Right lung (tissue), 2 donors: ENCODE measurements at regions not wholly inside any gene's neighbourhood (a gene's known extent, or its start where the extent isn't known, plus 50 kb on each side); places are given as distances from the start of the nearest gene placed in this dataset.

Source experiments
- DNase-seq, 2 donors: peaks; one replicate each; pipeline ENCODE4 v3.0.0-alpha.2; 2013

DNA sequence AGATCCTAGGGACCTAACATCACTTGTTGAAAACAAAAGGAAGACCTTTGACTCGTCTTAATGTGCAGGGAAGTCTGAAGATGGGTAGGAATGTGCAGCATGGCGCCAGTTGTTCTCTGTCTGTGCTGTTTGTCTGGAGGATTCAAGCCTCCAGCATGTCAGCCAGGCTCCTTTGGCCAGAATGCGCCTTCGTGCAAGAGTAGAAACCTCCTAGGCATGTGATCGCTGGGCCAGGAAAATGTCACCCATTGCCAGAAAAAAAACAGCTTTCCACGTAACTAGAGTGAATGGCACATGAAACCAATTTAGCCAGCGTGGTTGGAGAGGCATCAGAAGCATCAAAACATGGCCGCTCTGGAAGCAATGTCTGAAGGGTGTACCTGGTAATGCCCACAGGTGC, 132.7 kb downstream of the EDN1 start:
- no peak for DNase-seq

DNA sequence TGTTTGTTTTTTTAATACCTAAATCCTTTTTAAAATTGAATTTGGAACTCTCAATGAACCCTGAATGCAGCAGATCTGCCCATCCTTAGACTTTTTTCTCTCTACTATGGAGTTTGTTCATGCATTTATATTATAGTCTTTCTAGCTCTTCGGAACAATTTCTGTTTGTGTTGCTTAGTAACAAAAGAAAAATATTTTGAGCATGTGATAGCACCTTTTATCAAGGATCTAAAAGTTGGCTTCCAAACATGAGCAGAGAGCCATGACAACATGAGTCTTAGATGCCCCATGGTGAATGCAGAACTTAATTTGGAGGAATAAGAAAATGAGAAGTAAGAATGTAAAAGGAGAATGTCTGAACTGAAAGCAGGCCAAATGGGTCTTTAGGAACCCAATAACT, 133.7 kb downstream of the EDN1 start:
- DNase-seq, result no peak

DNA sequence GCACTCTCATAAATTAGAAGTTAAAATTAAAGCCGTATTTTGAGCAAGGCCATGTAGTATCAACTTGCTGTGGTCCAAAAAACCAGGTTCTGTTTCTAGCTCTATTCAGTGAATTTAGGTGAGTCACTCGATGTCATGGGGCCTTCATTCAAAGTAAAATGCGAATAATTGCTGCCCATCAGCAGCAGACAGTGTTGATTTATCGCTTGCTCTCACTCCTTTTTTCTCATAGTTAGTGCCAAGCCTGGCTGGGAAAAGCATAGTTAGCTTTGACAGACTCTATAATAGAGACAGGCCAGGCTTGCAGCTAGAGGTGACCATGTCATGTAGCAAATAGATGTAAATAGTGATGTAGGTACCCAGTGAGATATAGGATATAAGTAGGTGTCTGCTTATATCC, 136.0 kb downstream of the EDN1 start:
- DNase-seq, result no peak

DNA sequence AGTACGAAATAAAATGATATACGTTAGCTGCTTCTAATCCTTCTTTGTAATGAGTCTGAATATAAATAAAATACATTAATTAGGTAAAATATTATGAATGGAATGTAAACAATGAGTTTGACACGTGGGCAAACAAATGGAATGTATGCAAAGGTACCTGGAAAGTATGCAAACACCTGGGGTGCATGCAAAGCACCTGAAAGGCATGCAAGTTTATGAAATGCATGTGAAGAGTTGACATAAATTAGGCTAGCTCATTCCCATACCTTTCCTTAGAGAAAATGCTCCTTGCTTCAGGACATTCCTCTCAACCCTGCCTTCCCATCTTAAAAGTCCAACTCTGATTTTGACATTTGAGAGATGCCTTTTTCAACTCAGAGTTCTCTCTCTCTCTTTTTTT, 140.9 kb downstream of the EDN1 start:
- DNase-seq, result no peak

DNA sequence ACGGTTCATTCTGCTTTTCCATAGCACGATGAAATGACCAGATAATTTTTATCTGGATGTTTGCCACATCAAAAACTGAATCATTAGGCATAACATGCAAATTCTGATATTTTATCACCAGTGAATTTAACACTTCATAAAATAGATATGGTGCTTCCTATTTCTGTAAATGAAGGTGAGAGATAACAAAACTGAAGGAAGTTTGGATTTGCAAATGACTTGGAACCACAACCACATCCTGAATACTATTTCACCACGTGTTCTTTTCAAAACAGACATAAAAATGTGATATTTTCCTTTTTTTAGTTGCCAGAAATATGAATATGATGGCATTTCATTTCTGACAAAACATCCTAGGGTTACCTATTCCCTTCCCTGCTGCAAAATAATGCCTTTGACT, 146.1 kb downstream of the EDN1 start:
- DNase-seq, result no peak

DNA sequence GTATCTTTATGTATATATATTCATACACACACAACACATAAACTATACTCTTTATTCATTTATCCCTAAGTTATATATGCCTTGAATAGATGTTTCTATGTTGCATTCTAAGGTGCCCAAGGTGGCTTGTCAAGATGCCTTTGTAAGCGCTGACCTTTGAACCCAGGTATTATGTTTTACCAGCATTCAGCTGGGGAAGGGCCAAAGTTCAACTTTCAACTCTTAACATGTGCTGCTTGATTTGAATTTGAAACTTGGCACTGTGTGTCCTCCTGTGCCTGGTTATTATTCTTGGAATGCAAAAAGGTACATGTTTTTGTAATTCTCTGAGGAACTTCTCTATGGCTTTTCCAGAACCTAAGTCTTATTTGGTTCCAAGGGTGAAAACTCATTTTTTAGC, 146.5 kb downstream of the EDN1 start:
- no peak for DNase-seq

DNA sequence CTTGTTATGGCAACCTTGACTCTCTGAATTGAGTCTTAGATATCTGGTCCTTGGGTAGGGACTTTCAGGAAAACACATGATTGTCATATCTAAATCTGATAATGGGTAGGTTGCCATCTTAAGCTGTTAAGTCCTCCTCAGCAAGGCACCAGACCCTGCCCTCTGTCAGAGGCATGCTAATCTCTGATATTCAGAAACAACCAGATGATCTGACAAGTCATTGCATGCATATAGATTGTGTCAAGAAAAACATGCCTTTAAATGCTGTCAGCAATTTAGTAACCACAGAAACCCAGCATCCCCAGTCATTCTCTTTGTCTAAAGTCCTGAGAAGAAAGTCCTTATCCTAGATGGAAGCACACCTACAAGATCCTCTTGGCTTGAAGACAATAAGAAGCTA, 149.1 kb downstream of the EDN1 start:
- DNase-seq, result no peak

DNA sequence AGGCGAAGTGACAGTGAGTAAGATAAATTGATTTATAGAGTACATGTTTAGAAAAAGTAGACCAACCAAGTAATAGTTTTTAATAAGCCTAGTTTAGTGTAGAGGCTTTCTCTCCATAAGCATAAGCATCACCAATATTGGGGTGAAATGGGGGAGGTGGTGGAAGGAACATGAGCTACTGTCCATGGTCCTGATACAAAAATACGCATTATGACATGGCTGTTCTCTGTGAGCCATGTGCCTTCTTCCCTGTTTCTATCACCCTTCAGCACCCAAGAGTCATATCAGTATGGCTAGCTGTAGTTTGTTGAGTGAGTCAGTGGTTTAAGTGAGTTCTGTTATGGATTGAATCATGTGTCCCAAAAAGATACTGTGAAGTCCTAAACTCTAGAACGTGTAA, 150.8 kb downstream of the EDN1 start:
- DNase-seq, result no peak

DNA sequence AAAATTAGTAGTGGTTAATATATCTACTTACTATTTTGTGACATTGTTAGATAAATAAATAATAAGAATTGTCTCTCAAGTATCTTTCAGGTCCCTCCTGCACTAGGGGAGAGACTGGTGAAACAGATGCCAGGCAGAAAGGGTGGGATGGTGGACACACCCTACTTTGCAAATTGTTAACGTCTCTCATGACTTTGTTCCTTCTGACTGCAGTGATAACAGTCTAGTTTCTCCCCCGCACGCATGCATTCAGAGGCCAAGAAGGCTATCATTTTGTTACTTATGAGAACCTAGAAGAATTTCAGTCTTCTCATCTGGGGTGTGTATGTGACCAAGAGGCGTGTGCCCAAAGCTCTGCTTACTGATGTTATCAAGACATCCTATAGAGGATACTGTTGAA, 152.3 kb downstream of the EDN1 start:
- no peak for DNase-seq

DNA sequence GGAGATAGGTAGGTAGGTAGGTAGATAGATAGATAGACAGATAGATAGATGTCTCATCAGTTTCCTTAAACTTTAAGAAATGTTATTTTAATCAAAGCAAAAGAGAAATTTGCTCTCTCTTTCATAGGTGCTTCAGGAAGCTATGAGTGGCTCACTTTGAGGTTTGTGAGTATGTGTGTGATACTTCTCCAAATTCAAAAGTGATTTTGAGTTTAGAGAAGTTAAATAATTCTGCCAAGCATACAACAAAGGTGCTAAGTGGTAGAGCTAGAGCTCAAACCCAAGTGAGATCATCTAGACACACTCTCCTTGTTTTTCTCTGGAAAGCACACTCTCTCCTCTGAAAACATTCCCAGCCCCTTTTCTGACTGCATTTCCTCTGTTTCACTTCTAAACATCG, 156.2 kb downstream of the EDN1 start:
- DNase-seq, result no peak

DNA sequence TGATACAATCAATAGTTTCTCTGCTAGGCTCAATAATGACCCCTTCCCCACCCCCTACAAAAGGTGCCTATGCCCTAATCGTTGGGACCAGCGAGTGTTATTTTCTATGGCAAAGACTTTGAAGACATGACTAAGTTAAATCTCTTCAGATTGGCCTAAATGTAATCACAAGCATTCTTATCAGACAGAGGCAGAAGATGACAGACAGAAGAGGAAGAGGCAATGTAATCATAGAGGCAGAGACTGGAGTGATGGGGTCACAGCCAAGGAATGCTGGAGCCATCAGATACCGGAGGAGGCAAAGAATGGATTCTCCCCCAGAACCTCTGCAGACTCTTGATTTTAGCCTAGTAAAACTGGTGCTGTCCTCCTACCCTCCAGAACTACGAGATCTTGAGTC, 159.3 kb downstream of the EDN1 start:
- DNase-seq, result no peak

DNA sequence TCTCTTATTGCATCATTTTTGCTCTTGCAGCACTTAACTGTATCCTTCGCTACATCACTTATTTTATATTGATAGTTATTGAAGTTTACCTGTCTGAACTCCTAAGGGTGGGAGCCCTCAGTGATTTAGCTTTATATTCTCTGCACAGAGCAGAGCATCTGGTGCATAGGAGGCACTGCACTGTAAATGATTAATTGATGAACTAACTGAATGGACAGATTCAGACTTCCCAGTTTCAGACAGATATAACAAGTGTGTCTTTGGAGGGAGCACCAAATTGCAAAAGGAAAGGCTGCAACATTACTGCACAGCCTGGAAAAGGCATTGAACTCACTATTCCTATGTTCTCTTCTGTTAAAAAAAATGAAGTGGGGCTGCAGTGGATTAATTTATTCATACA, 160.3 kb downstream of the EDN1 start:
- no peak for DNase-seq

DNA sequence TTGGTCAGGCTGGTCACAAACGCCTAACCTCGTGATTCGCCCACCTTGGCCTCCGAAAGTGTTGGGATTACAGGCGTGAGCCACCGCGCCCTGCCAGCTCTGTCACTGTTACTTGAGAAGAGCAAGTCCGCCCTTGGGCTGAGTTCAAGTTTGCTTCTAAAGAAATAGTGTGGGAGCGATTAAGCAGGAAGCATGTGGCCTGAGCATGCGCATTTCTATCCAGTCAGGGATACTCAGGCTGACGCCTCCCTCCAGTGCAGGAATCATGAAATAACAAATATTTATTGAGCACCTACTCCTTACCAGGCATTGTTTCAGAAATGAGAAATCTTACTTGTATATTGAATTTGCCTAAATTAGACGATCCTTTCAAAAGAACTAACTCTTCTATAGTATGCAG, 166.2 kb downstream of the EDN1 start:
- DNase-seq, result no peak

DNA sequence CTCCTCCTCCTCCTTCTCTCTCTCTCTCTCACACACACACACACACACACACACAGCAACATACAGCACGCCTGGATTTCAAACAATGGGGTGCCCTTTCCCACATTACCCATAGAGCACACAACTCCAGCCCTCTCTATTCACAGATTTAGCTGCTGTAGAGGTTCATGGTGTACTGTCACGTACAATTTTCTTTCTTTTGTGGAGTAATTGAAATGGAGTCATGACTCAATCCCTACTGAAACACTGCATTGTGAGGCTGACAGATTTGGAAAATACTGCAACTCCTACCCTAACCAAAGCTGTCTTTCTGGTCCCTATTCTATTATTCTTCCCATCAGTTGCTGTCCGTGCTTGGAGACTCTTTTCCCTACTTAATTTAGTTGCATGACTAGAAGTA, 166.9 kb downstream of the EDN1 start:
- DNase-seq, result no peak

DNA sequence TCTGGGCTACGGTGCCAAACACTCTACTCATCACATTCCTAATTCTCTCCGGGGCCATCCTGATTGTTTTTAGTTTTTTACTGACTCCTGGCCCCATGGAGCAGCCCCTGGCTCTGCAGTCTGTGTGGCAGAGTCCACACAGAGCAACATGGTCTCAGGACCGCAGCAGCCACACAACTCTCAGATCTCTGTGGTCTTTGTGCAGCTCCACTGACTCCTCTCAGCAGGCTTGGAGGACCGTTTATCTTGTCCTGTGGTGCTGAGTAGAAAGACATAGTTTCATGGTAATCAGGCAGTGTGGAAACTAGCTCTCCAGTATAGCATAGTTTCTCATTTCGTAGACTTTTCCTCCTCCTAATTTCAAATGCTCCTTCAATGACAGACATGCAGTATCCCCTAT, 168.4 kb downstream of the EDN1 start:
- no peak for DNase-seq

DNA sequence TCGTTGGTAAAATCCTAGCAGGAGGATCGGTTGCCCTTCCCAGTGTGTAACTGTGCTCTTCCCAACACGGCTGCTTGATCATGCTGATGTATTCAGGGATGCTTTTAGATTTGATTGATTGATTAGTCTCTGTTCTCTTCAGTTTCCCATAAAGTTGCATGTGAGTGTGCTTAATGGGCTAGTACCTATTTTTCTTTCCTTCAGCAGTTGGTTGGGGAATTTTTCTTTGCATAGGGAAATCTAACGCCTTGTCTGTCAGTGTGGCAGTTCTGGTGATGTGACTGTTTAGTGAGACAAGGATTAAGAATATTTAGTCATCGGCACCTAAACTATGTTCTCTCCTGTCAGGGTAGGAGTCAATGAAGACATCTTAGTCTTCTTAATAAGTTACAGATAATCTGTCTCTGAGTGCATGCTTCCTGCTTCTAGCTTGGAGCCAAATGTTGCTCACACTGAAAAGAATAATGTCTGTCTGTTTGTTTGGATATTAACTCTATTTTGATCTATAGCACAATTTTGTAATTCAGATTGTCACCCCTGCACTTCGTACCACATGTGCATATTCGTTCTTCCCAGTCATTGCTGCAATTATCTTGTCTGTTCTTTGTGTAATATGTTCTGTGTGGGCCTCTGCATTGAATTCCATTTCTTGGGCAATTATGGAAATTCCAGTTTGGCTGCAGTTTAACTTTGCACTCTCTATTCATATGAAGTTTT, 169.9 kb downstream of the EDN1 start:
- DNase-seq, result no peak

DNA sequence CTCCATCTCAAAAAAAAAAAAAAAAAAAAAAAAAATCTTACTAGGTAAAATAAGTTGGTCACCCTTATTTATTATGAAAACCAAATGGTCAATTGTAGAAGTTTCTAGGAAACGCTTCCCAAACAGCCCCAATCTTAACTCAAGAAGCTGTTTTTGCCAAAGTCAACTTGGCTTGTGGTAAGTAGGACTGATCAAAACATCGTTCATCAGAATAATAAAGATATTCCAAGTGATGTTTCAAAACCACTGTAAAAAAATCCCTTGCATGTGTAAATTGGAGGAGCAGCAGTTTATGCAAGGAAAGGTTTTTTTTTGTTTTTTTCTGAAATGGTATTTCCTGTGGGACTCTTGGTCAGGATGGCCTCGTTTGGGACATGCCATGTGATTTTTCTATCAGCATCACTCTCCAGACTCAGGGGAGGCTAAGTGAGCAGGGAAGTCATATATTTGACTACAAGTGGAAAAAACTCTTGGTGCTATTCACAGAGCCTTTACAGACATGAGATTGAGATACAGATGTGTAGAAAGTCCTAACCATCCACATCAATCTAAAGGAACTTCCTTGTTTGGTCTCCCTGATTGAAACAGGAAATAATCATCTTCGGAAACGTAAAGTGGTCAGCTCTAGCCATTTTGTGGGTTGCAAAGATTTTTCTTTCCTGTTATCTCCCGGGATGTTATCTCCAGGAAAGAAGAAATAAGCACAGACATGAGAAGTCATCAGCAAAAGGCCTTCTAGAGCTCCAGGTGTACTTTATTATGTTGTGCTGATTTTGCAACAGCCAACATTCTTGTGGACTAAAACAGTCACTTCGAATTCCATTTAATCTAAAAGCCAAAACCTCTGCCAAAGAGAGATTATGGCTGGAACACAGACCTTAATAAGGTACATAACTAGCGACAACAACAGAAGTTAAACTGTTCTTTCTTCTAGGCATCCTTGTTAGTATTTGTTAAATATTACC, 177.8 kb downstream of the EDN1 start:
- DNase-seq, result no peak

DNA sequence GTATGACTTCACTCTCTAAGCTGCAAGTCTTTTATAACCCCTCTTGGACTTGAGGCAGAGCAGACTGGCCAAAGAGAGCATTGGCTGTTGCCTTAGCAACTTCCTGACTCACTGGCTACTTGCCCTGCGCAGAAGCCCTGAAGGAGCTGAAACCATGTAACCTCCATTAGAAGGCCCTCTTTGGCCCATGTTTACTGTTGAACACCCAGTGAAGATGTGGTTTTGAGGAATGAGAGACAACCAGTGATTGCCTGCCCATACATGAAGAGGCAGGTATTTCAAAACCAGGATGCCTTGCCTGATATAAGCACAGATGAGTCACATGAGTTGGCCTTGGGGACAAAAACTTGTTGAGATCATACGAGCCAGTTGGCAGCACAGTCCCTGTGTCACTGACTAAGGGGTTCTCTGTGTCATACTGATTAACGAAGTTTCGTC, 182.5 kb downstream of the EDN1 start:
- no peak for DNase-seq

DNA sequence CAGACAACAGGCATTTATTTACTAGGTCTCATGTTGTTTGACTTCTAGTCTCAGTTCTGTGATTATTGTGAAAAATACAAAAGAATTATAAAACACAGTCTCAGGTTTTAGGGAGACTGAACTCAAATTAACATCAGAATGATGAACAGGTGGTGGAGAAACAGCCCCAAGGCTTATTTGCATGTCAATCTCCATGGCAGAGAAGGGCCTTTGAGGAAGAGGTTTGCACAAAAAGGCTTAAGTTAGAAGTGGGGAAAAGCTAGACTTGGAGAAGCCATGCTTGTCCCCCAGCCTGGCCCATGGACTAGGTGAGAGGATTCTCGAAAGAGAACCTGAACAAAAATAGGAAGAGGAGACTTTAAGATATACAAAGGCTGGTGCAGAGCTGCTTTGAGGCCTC, 183.3 kb downstream of the EDN1 start:
- no peak for DNase-seq

DNA sequence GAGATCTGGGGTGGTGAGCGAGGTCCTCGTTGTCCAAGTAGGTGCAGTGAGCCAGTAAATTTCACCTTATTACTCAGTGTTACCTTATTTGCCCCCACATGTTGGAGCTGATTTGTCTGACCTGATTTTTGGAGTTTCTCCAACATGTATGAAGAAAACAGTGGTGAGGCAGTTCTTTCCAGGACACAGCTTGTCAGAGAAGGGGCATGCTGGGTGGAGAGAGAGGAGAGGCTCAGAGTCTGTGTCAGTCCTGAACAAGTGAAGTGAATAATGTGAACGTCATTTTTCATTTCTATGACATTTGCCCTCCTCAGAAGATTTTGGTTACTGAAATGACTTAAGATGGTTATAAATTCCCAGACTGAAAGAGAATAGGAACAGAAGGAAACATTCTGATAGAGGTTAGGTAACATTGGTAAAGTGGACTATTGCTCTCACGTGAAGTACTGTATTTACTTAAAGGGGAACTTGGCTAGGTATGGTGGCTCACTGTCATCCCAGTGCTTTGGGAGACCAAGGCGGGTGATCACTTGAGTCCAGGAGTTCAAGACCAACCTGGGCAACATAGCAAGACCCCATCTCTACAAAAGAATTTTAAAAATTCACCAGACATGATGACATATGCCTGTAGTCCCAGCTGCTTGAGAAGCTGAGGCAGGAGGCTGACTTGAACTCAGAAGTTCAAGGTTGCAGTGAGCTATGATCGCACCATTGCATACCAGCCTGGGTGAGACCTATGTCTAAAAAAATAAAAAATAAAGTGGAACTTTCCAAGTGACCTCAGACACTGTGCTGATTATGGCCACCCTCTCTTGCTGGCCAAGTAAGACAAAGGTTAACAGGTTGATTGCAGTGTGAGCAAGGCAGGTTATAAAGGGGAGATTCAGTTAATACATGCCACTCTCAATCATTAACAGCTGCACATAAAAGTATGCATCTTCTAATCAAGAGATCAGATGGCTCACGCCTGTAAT, 184.3 kb downstream of the EDN1 start:
- DNase-seq, result no peak

DNA sequence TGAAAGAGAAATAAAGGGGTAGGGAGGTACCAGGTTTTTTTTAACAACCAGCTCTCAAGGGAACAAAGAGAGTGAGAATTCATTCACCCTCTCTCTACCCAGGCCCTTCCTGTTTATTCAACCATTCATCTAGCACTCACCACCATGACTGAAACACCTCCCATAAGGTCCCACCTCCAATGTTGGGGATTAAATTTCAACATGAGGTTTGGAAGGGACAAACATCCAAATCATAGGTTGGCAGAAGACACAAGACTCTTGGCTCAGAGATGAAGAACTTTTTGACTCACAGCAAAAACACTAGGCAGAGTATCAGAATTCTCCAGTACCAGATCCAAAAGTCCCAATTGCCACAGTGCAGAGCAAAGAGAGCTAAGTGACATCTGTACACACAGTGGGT, 186.3 kb downstream of the EDN1 start:
- no peak for DNase-seq

DNA sequence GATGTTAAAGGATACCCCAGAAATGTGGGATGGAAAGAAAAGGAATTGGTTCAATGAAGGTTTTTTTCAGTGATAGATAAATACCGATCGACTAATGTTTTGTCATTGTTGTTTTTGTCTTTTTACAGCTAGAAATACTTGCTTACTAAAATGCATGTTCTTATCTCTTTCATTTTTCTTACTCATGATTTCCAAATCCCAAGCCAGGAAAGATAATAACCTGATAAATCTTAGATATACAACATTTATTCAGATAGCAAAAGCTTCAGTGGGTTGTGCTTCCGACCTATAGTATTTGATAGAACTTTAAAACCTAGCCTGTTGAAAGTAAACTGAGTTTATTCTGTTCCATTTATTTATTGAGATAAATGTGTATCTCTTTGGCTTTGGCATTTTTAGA, 187.5 kb downstream of the EDN1 start:
- DNase-seq, result no peak
